ENCODE measurements at regions not wholly inside any gene's neighbourhood (a gene's known extent, or its start where the extent isn't known, plus 50 kb on each side); places are given as distances from the start of the nearest gene placed in this dataset.

DNA sequence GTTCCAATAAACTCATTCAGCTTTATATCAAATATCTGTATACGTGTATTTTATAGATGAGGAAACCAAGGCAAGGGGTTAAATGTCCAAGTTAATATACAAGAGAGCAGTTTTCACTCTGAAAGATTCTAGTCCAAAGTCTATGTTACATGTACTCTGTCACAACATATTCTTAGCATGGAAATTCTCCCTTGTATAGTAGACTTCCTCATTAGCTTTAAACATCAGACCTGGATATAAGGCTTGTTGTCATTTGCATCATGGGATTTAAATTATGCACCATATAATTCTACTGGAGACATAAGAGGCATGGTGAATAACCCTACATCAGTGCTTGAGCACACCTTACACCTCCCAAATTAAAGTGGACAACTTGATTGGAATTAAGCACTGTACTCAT lies 681.9 kb upstream of the CCDC179 start:
- H3K27me3 Mint-ChIP-seq: no peaks in the 10 kb centered on the region
- H3K9me3 Mint-ChIP-seq: no peaks in the 10 kb centered on the region
- ChIA-PET CTCF (no interaction called here), POLR2A (no interaction called here)
- Histone ChIP-seq H3K36me3 (ENCODE audit: insufficient read depth, low read length) (no peaks in the 10 kb centered on the region), H3K4me3 (ENCODE audit: low read length) (no peak overlapping the region), H3K4me1 (ENCODE audit: insufficient read depth, low read length) (no peaks in the 10 kb centered on the region), H3K9me3 (ENCODE audit: control insufficient read depth in 1 of 2, insufficient read depth in 1 of 2, low read length in 2 of 2) (peaks cover 0 to 4% of the 10 kb centered on the region in 2 experiments), H3K27me3 (ENCODE audit: control insufficient read depth in 1 of 2, insufficient read depth in 2 of 2, low read length in 2 of 2) (no peaks in the 10 kb centered on the region), H3K27ac (ENCODE audit: low read depth in 1 of 2, low read length in 2 of 2) (no peak overlapping the region)
- no peak overlapping the region for H3K4me3 Mint-ChIP-seq
- ATAC-seq (ENCODE audit: poor library complexity) (no peak), DNase-seq (no peak)
- TF ChIP-seq, protein P1, sequence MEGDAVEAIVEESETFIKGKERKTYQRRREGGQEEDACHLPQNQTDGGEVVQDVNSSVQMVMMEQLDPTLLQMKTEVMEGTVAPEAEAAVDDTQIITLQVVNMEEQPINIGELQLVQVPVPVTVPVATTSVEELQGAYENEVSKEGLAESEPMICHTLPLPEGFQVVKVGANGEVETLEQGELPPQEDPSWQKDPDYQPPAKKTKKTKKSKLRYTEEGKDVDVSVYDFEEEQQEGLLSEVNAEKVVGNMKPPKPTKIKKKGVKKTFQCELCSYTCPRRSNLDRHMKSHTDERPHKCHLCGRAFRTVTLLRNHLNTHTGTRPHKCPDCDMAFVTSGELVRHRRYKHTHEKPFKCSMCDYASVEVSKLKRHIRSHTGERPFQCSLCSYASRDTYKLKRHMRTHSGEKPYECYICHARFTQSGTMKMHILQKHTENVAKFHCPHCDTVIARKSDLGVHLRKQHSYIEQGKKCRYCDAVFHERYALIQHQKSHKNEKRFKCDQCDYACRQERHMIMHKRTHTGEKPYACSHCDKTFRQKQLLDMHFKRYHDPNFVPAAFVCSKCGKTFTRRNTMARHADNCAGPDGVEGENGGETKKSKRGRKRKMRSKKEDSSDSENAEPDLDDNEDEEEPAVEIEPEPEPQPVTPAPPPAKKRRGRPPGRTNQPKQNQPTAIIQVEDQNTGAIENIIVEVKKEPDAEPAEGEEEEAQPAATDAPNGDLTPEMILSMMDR (IDR thresholded peaks at IDR 0.05): no peak
- H3K4me1 Mint-ChIP-seq (ENCODE audit: low read depth): no peaks in the 10 kb centered on the region
- H3K36me3 Mint-ChIP-seq (ENCODE audit: low read depth): no peaks in the 10 kb centered on the region
- intact Hi-C loops (cut with DNase I, micrococcal nuclease): no loop called here
- no peak overlapping the region for H3K27ac Mint-ChIP-seq

DNA sequence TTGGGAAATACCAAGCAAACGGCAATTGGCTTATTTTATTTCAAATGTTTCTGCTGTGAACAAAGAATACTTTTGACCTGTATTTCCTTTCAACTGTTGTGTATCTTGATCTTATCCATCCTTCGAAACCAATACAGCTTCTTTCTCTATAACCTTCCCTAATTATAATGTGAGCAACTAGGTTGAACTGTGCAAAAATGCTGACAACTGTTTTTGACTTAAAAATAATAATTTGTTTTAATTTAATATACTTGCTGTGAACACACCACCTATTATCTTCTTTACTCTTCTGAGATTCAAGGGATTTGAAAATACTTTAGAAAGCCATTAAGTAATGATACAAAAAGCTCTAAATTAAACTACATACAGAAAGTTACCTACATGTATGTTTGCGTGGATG lies 682.5 kb upstream of the CCDC179 start:
- CTCF ChIA-PET: no interaction called here
- no peaks in the 10 kb centered on the region for H3K4me1 ChIP-seq (ENCODE audit: insufficient read depth, low read length)
- Mint-ChIP-seq H3K36me3 (ENCODE audit: low read depth) (no peaks in the 10 kb centered on the region), H3K9me3 (no peaks in the 10 kb centered on the region), H3K27ac (no peak overlapping the region), H3K4me3 (no peak overlapping the region), H3K4me1 (ENCODE audit: low read depth) (no peaks in the 10 kb centered on the region), H3K27me3 (no peaks in the 10 kb centered on the region)
- H3K27me3 ChIP-seq (ENCODE audit: control insufficient read depth in 1 of 2, insufficient read depth in 2 of 2, low read length in 2 of 2): no peaks in the 10 kb centered on the region
- H3K4me3 ChIP-seq (ENCODE audit: low read length): no peak overlapping the region
- intact Hi-C loops (cut with DNase I, micrococcal nuclease): no loop called here
- H3K36me3 ChIP-seq (ENCODE audit: insufficient read depth, low read length): no peaks in the 10 kb centered on the region
- TF ChIP-seq, protein P1 (IDR thresholded peaks at IDR 0.05): no peak
- peaks cover 0 to 4% of the 10 kb centered on the region in 2 experiments for H3K9me3 ChIP-seq (ENCODE audit: control insufficient read depth in 1 of 2, insufficient read depth in 1 of 2, low read length in 2 of 2)
- POLR2A ChIA-PET: no interaction called here
- DNase-seq (no peak), ATAC-seq (ENCODE audit: poor library complexity) (no peak)
- no peak overlapping the region for H3K27ac ChIP-seq (ENCODE audit: low read depth in 1 of 2, low read length in 2 of 2)

DNA sequence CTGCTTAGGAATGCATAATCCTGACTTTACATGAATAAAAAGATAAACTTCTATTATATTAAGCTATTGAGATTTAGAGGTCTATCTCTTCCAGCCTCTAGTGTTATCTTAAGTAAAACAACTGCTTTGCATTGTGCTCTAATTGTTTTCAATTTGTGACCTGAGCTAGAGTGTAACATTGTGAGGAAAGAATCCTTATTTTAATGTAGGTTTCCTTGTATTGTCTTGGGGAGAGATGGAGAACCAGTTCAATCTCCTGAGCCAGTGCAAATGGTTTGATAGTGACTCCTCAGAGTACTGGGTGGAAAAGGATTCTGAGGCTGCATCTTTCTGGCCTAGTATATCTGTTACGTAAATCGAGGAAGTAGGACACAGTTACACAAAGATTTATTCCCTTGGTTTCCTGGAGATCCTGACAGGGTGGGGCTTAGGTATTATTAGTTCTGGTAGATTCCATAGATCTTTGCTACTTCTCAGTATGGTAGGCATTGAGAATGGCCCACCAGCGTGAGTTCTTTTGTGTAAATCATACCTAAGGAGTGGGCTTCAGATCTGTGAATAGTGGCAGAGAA lies 683.5 kb upstream of the CCDC179 start:
- H3K36me3 ChIP-seq (ENCODE audit: insufficient read depth, low read length): no peaks in the 10 kb centered on the region
- no peak overlapping the region for H3K4me3 Mint-ChIP-seq
- intact Hi-C loops (cut with DNase I, micrococcal nuclease): no loop called here
- H3K9me3 ChIP-seq (ENCODE audit: control insufficient read depth in 1 of 2, insufficient read depth in 1 of 2, low read length in 2 of 2): peaks cover 0 to 4% of the 10 kb centered on the region in 2 experiments
- CTCF ChIA-PET: no interaction called here
- H3K27me3 Mint-ChIP-seq: no peaks in the 10 kb centered on the region
- TF ChIP-seq, protein P1 (IDR thresholded peaks at IDR 0.05): no peak
- H3K4me1 Mint-ChIP-seq (ENCODE audit: low read depth): no peaks in the 10 kb centered on the region
- POLR2A ChIA-PET: no interaction called here
- no peak overlapping the region for H3K27ac ChIP-seq (ENCODE audit: low read depth in 1 of 2, low read length in 2 of 2)
- no peaks in the 10 kb centered on the region for H3K27me3 ChIP-seq (ENCODE audit: control insufficient read depth in 1 of 2, insufficient read depth in 2 of 2, low read length in 2 of 2)
- H3K27ac Mint-ChIP-seq: no peak overlapping the region
- ATAC-seq (ENCODE audit: poor library complexity) (no peak), DNase-seq (no peak)
- H3K4me3 ChIP-seq (ENCODE audit: low read length): no peak overlapping the region
- H3K4me1 ChIP-seq (ENCODE audit: insufficient read depth, low read length): no peaks in the 10 kb centered on the region
- no peaks in the 10 kb centered on the region for H3K36me3 Mint-ChIP-seq (ENCODE audit: low read depth)
- H3K9me3 Mint-ChIP-seq: no peaks in the 10 kb centered on the region
